HK-2 (cell line): ENCODE measurements at regions not wholly inside any gene's neighbourhood (a gene's known extent, or its start where the extent isn't known, plus 50 kb on each side); places are given as distances from the start of the nearest gene placed in this dataset.
"Not testable (repeated sequence)": the region's sequence is repeated elsewhere in the genome, so short reads cannot be mapped to it uniquely, and the experiment has no call there.

ENCODE experiments used
- DNase-seq: peaks from one replicate; pipeline ENCODE4 v3.0.0-alpha.2; 2018; ENCODE audit not compliant: unreplicated experiment

- DNase-seq, result no peak
Measured at GRCh38 chr13:38002606-38003005, 133.0 kb upstream of the TRPC4 start.

- no peak for DNase-seq
Measured at GRCh38 chr13:37997641-37998040, 128.1 kb upstream of the TRPC4 start.

- DNase-seq, result peak; percentile 7
Measured at GRCh38 chr13:37995092-37995491, 125.5 kb upstream of the TRPC4 start.

- DNase-seq, result no peak
Measured at GRCh38 chr13:37986811-37987210, 117.2 kb upstream of the TRPC4 start.

- DNase-seq, result no peak
Measured at GRCh38 chr13:37985281-37985680, 115.7 kb upstream of the TRPC4 start.

- no peak for DNase-seq
Measured at GRCh38 chr13:37984357-37984756, 114.8 kb upstream of the TRPC4 start.

GRCh38 chr13:37981932-37982331 is 112.4 kb upstream of the TRPC4 start:
- no peak for DNase-seq

GRCh38 chr13:37978680-37979079 is 109.1 kb upstream of the TRPC4 start:
- DNase-seq, result no peak

GRCh38 chr13:37968555-37968954 is 99.0 kb upstream of the TRPC4 start:
- no peak for DNase-seq

GRCh38 chr13:37966266-37966665 is 96.7 kb upstream of the TRPC4 start:
- no peak for DNase-seq

- DNase-seq, result no peak
Measured at GRCh38 chr13:37960427-37960826, 90.9 kb upstream of the TRPC4 start.

- DNase-seq, result no peak
Measured at GRCh38 chr13:37959284-37959683, 89.7 kb upstream of the TRPC4 start.

- DNase-seq, result no peak
Measured at GRCh38 chr13:37956536-37956935, 87.0 kb upstream of the TRPC4 start.

GRCh38 chr13:37954597-37954996 is 85.0 kb upstream of the TRPC4 start:
- DNase-seq, result not testable (repeated sequence)

GRCh38 chr13:37954191-37954590 is 84.6 kb upstream of the TRPC4 start:
- no peak for DNase-seq

GRCh38 chr13:37953696-37954095 is 84.1 kb upstream of the TRPC4 start:
- DNase-seq, result no peak

GRCh38 chr13:37950016-37950415 is 80.4 kb upstream of the TRPC4 start:
- DNase-seq, result no peak

- DNase-seq, result no peak
Measured at GRCh38 chr13:37947419-37948140, 78.0 kb upstream of the TRPC4 start.

- DNase-seq, result no peak
Measured at GRCh38 chr13:37945651-37946575, 76.3 kb upstream of the TRPC4 start.

- no peak for DNase-seq
Measured at GRCh38 chr13:37944869-37945442, 75.4 kb upstream of the TRPC4 start.

- no peak for DNase-seq
Measured at GRCh38 chr13:37944081-37944868, 74.7 kb upstream of the TRPC4 start.

- DNase-seq, result no peak
Measured at GRCh38 chr13:37942929-37943328, 73.4 kb upstream of the TRPC4 start.
